Nephron progenitor cell (in vitro differentiated cells): ENCODE measurements at regions not wholly inside any gene's neighbourhood (a gene's known extent, or its start where the extent isn't known, plus 50 kb on each side); places are given as distances from the start of the nearest gene placed in this dataset.
A peak's percentile ranks its signal among the peaks of the same experiment; 100 is the strongest.

Source experiments
- DNase-seq: peaks from one replicate; pipeline ENCODE4 v3.0.0; 2021
- H3K27ac Mint-ChIP-seq: 2 replicates; pipeline ENCODE4 v1.8.0; 2021; ENCODE audit warnings: mild to moderate bottlenecking, moderate library complexity, mixed read lengths
- H3K27me3 Mint-ChIP-seq: 2 replicates; pipeline ENCODE4 v1.8.0; 2021; ENCODE audit warnings: mild to moderate bottlenecking, low read depth, mixed read lengths; ENCODE audit not compliant: poor library complexity
- H3K36me3 Mint-ChIP-seq: 2 replicates; pipeline ENCODE4 v1.8.0; 2021; ENCODE audit warnings: low read depth, mixed read lengths
- H3K4me1 Mint-ChIP-seq: 2 replicates; pipeline ENCODE4 v1.8.0; 2021; ENCODE audit warnings: mixed read lengths
- H3K4me3 Mint-ChIP-seq: 2 replicates; pipeline ENCODE4 v1.8.0; 2021; ENCODE audit warnings: mild to moderate bottlenecking, moderate library complexity, mixed read lengths
- H3K9me3 Mint-ChIP-seq: 2 replicates; pipeline ENCODE4 v1.8.0; 2021; ENCODE audit warnings: mild to moderate bottlenecking, moderate library complexity, mixed read lengths
- TF ChIP-seq, protein P1 (sequence below): fragments of 200-600 bp; sonication (generic); IDR thresholded peaks from 2 replicates; pipeline ENCODE4 v1.5.0; 2021; ENCODE audit warnings: antibody characterized with exemption

GRCh38 chr1:115193046-115193828, 103.9 kb upstream of the TSPAN2 start:
- Mint-ChIP-seq H3K27me3 (no peaks in the 10 kb centered on the region), H3K9me3 (no peaks in the 10 kb centered on the region), H3K4me1 (peaks cover 38% of the 10 kb centered on the region), H3K4me3 (no peak overlapping the region), H3K36me3 (no peaks in the 10 kb centered on the region), H3K27ac (no peak overlapping the region)
- no peak for DNase-seq
- TF ChIP-seq, protein P1, sequence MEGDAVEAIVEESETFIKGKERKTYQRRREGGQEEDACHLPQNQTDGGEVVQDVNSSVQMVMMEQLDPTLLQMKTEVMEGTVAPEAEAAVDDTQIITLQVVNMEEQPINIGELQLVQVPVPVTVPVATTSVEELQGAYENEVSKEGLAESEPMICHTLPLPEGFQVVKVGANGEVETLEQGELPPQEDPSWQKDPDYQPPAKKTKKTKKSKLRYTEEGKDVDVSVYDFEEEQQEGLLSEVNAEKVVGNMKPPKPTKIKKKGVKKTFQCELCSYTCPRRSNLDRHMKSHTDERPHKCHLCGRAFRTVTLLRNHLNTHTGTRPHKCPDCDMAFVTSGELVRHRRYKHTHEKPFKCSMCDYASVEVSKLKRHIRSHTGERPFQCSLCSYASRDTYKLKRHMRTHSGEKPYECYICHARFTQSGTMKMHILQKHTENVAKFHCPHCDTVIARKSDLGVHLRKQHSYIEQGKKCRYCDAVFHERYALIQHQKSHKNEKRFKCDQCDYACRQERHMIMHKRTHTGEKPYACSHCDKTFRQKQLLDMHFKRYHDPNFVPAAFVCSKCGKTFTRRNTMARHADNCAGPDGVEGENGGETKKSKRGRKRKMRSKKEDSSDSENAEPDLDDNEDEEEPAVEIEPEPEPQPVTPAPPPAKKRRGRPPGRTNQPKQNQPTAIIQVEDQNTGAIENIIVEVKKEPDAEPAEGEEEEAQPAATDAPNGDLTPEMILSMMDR, result no peak

DNA sequence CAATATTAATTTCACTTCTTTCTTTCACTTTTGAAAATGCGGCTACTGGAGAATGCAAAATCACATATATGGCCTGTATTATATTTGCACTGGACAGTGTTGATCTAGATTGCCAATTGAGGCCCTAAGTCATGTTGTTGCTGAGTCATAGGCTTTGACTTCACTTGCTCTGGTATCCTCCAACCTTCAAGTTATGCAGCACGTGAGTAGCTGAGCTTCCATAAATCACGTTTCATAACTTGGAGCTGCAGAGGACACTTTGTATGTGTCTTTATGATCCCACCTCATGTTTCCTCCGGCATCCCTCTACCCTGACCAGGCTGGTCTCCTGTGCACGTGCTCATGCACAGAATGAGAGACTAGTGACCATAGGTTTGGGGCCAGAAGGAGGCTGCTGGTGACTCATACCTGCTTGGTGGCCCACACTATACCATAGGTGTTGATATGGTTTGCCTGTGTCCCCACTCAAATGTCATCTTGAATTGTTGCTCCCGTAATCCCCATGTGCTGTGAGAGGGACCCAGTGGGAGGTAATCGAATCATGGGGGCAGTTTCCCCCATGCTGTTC, 103.0 kb upstream of the TSPAN2 start:
- TF ChIP-seq, protein P1, result no peak
- no peak overlapping the region for H3K27ac Mint-ChIP-seq
- H3K4me3 Mint-ChIP-seq, result no peak overlapping the region
- H3K27me3 Mint-ChIP-seq, result no peaks in the 10 kb centered on the region
- peaks cover 38% of the 10 kb centered on the region for H3K4me1 Mint-ChIP-seq
- H3K36me3 Mint-ChIP-seq, result no peaks in the 10 kb centered on the region
- no peak for DNase-seq
- no peaks in the 10 kb centered on the region for H3K9me3 Mint-ChIP-seq

- Mint-ChIP-seq H3K36me3 (no peaks in the 10 kb centered on the region), H3K4me1 (peaks cover 38% of the 10 kb centered on the region), H3K27ac (no peak overlapping the region), H3K9me3 (no peaks in the 10 kb centered on the region), H3K4me3 (no peak overlapping the region), H3K27me3 (no peaks in the 10 kb centered on the region)
- DNase-seq, result no peak
- TF ChIP-seq, protein P1, result no peak
These were observed 102.4 kb upstream of the TSPAN2 start for GRCh38 chr1:115191691-115192090.

GRCh38 chr1:115190540-115191170, 101.4 kb upstream of the TSPAN2 start:
- Mint-ChIP-seq H3K27me3 (no peaks in the 10 kb centered on the region), H3K4me3 (no peak overlapping the region), H3K36me3 (no peaks in the 10 kb centered on the region), H3K9me3 (no peaks in the 10 kb centered on the region), H3K4me1 (peaks cover 38% of the 10 kb centered on the region), H3K27ac (no peak overlapping the region)
- no peak for DNase-seq
- TF ChIP-seq, protein P1, result no peak

- Mint-ChIP-seq H3K9me3 (no peaks in the 10 kb centered on the region), H3K27me3 (no peaks in the 10 kb centered on the region), H3K36me3 (no peaks in the 10 kb centered on the region), H3K4me3 (no peak overlapping the region), H3K27ac (peak overlapping the region; percentile 29), H3K4me1 (peaks cover 41% of the 10 kb centered on the region)
- DNase-seq, result no peak
- TF ChIP-seq, protein P1, result no peak
These were observed 100.7 kb upstream of the TSPAN2 start for GRCh38 chr1:115189814-115190539.
